ENCODE measurements at regions not wholly inside any gene's neighbourhood (a gene's known extent, or its start where the extent isn't known, plus 50 kb on each side); places are given as distances from the start of the nearest gene placed in this dataset.
"Not testable (repeated sequence)": the region's sequence is repeated elsewhere in the genome, so short reads cannot be mapped to it uniquely, and the experiment has no call there.

DNA sequence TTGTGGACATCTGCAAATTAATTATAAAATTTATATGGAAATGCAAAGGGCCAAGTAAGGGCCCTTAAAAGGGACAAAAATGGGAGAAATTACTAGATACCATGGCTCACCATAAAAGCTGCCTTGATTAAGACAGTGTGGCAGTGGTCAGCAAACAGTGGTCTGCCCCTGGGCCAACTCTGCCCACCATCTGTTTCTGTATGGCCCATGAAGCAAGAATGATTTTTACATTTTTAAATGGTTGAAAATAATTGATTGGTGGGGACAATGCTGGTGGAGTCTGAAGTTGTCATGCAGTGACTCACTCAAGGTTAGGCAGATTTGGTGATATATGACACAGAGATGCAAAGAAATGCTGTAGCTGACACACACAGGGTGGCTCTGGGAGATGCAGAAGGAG lies 295.6 kb downstream of the RTP5 start:
- intact Hi-C loops (cut with micrococcal nuclease); H3K4me1 Mint-ChIP-seq (ENCODE audit: low read depth); H3K9me3 Mint-ChIP-seq; H3K27ac Mint-ChIP-seq; H3K36me3 Mint-ChIP-seq; H3K27me3 Mint-ChIP-seq; H3K4me3 Mint-ChIP-seq; POLR2A ChIA-PET; DNase-seq; CTCF ChIA-PET: not testable (repeated sequence)

DNA sequence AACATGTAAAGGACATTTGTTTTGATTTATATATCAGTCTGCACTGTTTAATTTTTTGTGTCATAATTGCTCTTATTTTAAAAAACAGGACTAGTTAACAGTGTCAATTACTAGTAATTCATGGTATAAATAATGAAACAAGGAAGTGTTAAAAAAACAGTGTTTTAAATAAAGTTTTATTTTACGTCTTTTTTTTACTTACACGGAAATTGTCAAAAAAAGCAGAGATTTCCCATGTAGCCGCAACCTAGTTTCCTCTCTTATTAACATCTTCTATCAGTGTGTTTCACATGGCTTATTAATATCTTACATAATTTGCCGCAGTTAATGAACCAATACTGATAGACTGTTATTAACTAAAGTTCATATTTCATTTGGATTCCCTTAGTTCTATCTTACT lies 301.8 kb downstream of the RTP5 start:
- DNase-seq; intact Hi-C loops (cut with micrococcal nuclease); CTCF ChIA-PET; H3K36me3 Mint-ChIP-seq; H3K27ac Mint-ChIP-seq; POLR2A ChIA-PET; H3K9me3 Mint-ChIP-seq; H3K27me3 Mint-ChIP-seq; H3K4me1 Mint-ChIP-seq (ENCODE audit: low read depth); H3K4me3 Mint-ChIP-seq: not testable (repeated sequence)
